Liver (tissue), 3 donors: ENCODE measurements at regions not wholly inside any gene's neighbourhood (a gene's known extent, or its start where the extent isn't known, plus 50 kb on each side); places are given as distances from the start of the nearest gene placed in this dataset.

Source experiments
- EGR1 ChIP-seq, 2 donors: IDR thresholded peaks; 2 replicates each; pipeline ENCODE4 v1.6.1; 2016 to 2018; ENCODE audit warnings: antibody characterized with exemption in 2 of 2, low read depth in 2 of 2
- FOXA1 ChIP-seq: IDR thresholded peaks from 2 replicates; pipeline ENCODE4 v1.6.1; 2016; ENCODE audit warnings: antibody characterized with exemption
- HNF4G ChIP-seq: IDR thresholded peaks from 2 replicates; pipeline ENCODE4 v1.6.1; 2016; ENCODE audit warnings: antibody characterized with exemption
- TAF1 ChIP-seq: conservative IDR thresholded peaks from 2 replicates; pipeline ENCODE4 v1.6.1; 2016; ENCODE audit warnings: antibody characterized with exemption, mild to moderate bottlenecking
- TF ChIP-seq, protein P1 (sequence below): fragments of 150-350 bp; IDR thresholded peaks from 2 replicates; pipeline ENCODE4 v1.5.1; 2017; ENCODE audit warnings: improper control_type of control experiment, low read depth, low read length; ENCODE audit not compliant: missing input control
- TF ChIP-seq, protein P2 (sequence below): IDR thresholded peaks from 2 replicates; pipeline ENCODE4 v1.6.1; 2016; ENCODE audit warnings: antibody characterized with exemption, mild to moderate bottlenecking
- TF ChIP-seq, protein P3 (sequence below): IDR thresholded peaks from 2 replicates; pipeline ENCODE4 v1.6.1; 2016; ENCODE audit warnings: antibody characterized with exemption
- TF ChIP-seq, protein P4 (sequence below): IDR thresholded peaks from 2 replicates; pipeline ENCODE4 v1.6.1; 2016; ENCODE audit warnings: antibody characterized with exemption
- TF ChIP-seq, protein P5 (sequence below): IDR thresholded peaks from 2 replicates; pipeline ENCODE4 v1.6.1; 2016; ENCODE audit warnings: antibody characterized with exemption
- donor health status: healthy.
- donor health status: healthy.

DNA sequence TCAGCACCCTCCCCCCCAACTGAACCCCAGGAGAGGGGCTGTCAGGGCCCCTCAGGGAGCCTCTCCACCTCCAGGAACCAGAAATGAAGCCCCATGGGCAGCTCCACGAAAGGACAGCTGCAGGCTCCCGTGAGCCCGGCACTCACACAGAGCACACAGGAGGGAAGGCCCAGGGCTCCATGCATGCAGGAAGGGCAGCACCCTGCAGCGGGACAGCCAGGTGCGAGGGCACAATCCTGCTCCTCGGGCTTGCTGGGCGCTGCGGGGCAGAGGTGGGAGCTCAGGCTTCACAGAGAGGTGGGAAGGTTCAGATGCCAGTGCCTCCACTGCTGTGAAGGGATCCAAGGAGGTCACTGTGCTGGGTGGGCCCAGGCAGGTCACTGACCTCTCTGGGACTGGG is 90.0 kb downstream of the HMX1 start:
- TF ChIP-seq, protein P1, sequence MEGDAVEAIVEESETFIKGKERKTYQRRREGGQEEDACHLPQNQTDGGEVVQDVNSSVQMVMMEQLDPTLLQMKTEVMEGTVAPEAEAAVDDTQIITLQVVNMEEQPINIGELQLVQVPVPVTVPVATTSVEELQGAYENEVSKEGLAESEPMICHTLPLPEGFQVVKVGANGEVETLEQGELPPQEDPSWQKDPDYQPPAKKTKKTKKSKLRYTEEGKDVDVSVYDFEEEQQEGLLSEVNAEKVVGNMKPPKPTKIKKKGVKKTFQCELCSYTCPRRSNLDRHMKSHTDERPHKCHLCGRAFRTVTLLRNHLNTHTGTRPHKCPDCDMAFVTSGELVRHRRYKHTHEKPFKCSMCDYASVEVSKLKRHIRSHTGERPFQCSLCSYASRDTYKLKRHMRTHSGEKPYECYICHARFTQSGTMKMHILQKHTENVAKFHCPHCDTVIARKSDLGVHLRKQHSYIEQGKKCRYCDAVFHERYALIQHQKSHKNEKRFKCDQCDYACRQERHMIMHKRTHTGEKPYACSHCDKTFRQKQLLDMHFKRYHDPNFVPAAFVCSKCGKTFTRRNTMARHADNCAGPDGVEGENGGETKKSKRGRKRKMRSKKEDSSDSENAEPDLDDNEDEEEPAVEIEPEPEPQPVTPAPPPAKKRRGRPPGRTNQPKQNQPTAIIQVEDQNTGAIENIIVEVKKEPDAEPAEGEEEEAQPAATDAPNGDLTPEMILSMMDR: no peak
- TF ChIP-seq, protein P2, sequence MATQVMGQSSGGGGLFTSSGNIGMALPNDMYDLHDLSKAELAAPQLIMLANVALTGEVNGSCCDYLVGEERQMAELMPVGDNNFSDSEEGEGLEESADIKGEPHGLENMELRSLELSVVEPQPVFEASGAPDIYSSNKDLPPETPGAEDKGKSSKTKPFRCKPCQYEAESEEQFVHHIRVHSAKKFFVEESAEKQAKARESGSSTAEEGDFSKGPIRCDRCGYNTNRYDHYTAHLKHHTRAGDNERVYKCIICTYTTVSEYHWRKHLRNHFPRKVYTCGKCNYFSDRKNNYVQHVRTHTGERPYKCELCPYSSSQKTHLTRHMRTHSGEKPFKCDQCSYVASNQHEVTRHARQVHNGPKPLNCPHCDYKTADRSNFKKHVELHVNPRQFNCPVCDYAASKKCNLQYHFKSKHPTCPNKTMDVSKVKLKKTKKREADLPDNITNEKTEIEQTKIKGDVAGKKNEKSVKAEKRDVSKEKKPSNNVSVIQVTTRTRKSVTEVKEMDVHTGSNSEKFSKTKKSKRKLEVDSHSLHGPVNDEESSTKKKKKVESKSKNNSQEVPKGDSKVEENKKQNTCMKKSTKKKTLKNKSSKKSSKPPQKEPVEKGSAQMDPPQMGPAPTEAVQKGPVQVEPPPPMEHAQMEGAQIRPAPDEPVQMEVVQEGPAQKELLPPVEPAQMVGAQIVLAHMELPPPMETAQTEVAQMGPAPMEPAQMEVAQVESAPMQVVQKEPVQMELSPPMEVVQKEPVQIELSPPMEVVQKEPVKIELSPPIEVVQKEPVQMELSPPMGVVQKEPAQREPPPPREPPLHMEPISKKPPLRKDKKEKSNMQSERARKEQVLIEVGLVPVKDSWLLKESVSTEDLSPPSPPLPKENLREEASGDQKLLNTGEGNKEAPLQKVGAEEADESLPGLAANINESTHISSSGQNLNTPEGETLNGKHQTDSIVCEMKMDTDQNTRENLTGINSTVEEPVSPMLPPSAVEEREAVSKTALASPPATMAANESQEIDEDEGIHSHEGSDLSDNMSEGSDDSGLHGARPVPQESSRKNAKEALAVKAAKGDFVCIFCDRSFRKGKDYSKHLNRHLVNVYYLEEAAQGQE: no peak
- TF ChIP-seq, protein P3, sequence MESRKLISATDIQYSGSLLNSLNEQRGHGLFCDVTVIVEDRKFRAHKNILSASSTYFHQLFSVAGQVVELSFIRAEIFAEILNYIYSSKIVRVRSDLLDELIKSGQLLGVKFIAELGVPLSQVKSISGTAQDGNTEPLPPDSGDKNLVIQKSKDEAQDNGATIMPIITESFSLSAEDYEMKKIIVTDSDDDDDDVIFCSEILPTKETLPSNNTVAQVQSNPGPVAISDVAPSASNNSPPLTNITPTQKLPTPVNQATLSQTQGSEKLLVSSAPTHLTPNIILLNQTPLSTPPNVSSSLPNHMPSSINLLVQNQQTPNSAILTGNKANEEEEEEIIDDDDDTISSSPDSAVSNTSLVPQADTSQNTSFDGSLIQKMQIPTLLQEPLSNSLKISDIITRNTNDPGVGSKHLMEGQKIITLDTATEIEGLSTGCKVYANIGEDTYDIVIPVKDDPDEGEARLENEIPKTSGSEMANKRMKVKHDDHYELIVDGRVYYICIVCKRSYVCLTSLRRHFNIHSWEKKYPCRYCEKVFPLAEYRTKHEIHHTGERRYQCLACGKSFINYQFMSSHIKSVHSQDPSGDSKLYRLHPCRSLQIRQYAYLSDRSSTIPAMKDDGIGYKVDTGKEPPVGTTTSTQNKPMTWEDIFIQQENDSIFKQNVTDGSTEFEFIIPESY: no peak
- TF ChIP-seq, protein P4, sequence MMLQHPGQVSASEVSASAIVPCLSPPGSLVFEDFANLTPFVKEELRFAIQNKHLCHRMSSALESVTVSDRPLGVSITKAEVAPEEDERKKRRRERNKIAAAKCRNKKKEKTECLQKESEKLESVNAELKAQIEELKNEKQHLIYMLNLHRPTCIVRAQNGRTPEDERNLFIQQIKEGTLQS: no peak
- TF ChIP-seq TAF1: no peak
- no peak for TF ChIP-seq EGR1 (IDR thresholded peaks at IDR 0.05; ENCODE audit: low read depth in 2 of 2)
- no peak for TF ChIP-seq HNF4G
- no peak for TF ChIP-seq FOXA1
- TF ChIP-seq, protein P5, sequence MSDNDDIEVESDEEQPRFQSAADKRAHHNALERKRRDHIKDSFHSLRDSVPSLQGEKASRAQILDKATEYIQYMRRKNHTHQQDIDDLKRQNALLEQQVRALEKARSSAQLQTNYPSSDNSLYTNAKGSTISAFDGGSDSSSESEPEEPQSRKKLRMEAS: no peak
